H1 (cell line): ENCODE measurements at regions not wholly inside any gene's neighbourhood (a gene's known extent, or its start where the extent isn't known, plus 50 kb on each side); places are given as distances from the start of the nearest gene placed in this dataset.

Experiments
- CTCF ChIA-PET: fragments of 300-600 bp; sonication (Branson Sonifier 250); formaldehyde crosslinking; loops from one replicate; lab custom pipeline; 2021; ENCODE audit not compliant: partially characterized antibody; lab: Charles Lee
- POLR2A ChIA-PET: fragments of 300-600 bp; sonication (Branson Sonifier 250); formaldehyde crosslinking; loops from one replicate; lab custom pipeline; 2021; ENCODE audit warnings: inconsistent platforms; ENCODE audit not compliant: partially characterized antibody; lab: Charles Lee
- DNase-seq, 2 experiments: peaks; one replicate each; pipeline versions ENCODE4 v3.0.0 to v3.0.0-alpha.2; 2010 to 2022; ENCODE audit warnings: low spot score in 2 of 2, low read depth in 1 of 2, mixed read lengths in 1 of 2
- FAIRE-seq: peaks from 2 replicates; lab custom pipeline; 2011; peaks lifted over from hg19 to GRCh38; lab: Jason Lieb, UNC
- H2AFZ ChIP-seq: 2 replicates; pipeline ENCODE4 v1.8.1; 2012; ENCODE audit warnings: low read length, inconsistent platforms
- H2AK5ac ChIP-seq: 2 replicates; pipeline ENCODE4 v1.6.1; 2013; ENCODE audit warnings: low read depth, low read length
- H2BK120ac ChIP-seq: replicated peaks from 2 replicates; pipeline ENCODE3; 2013; ENCODE audit warnings: low read depth, low read length, inconsistent platforms
- H2BK12ac ChIP-seq: 2 replicates; pipeline ENCODE4 v1.6.1; 2013; ENCODE audit warnings: low read depth, low read length
- H2BK15ac ChIP-seq: 2 replicates; pipeline ENCODE4 v1.6.1; 2013; ENCODE audit warnings: low read length
- H2BK20ac ChIP-seq: 2 replicates; pipeline ENCODE4 v1.6.1; 2013; ENCODE audit warnings: low read length
- H2BK5ac ChIP-seq: 2 replicates; pipeline ENCODE4 v1.6.1; 2013; ENCODE audit warnings: low read depth, low read length
- H3K14ac ChIP-seq: 2 replicates; pipeline ENCODE4 v1.6.1; 2013; ENCODE audit warnings: inconsistent platforms; ENCODE audit not compliant: insufficient read length
- H3K18ac ChIP-seq: 2 replicates; pipeline ENCODE4 v1.6.1; 2013; ENCODE audit warnings: low read length; ENCODE audit errors: extremely low read depth
- H3K23ac ChIP-seq: 2 replicates; pipeline ENCODE4 v1.6.1; 2013; ENCODE audit warnings: inconsistent platforms; ENCODE audit not compliant: insufficient read length
- H3K23me2 ChIP-seq: 2 replicates; pipeline ENCODE4 v1.6.1; 2013; ENCODE audit warnings: low read depth, low read length
- H3K27ac ChIP-seq: 2 replicates; pipeline ENCODE4 v1.6.1; 2011; ENCODE audit warnings: low read depth, low read length, inconsistent platforms
- H3K27me3 ChIP-seq, 4 experiments: replicated peaks in 1 of 4; 1 replicate in 1 of 4; 2 replicates in 3 of 4; pipeline versions ENCODE4 v1.6.1 to v1.8.1; 2011 to 2013; ENCODE audit warnings: low read length in 3 of 4, mild to moderate bottlenecking in 3 of 4, inconsistent platforms in 2 of 4, mixed read lengths in 2 of 4, moderate library complexity in 1 of 4; ENCODE audit not compliant: control insufficient read depth in 3 of 4, insufficient read depth in 3 of 4; ENCODE audit errors: extremely low read depth in 1 of 4
- H3K36me3 ChIP-seq, 4 experiments: 2 replicates each; pipeline versions ENCODE4 v1.6.1 to v1.8.1; 2011 to 2013; ENCODE audit warnings: mild to moderate bottlenecking in 4 of 4, low read length in 3 of 4, moderate library complexity in 2 of 4, control low read depth in 1 of 4, inconsistent platforms in 1 of 4; ENCODE audit not compliant: insufficient read depth in 4 of 4, control insufficient read depth in 2 of 4
- H3K4ac ChIP-seq: replicated peaks from 2 replicates; pipeline ENCODE3; 2013; ENCODE audit warnings: low read length, low read depth, mixed read lengths, inconsistent platforms; ENCODE audit not compliant: insufficient read length
- H3K4me1 ChIP-seq, 4 experiments: replicated peaks in 1 of 4; 1 replicate in 1 of 4; 2 replicates in 3 of 4; pipeline versions ENCODE4 v1.6.1 to v1.8.1; 2011 to 2013; ENCODE audit warnings: low read length in 3 of 4, inconsistent platforms in 2 of 4, mixed read lengths in 1 of 4; ENCODE audit not compliant: insufficient read depth in 4 of 4, control insufficient read depth in 3 of 4
- H3K4me2 ChIP-seq, 2 experiments: 2 replicates each; pipeline versions ENCODE4 v1.6.1 to v1.8.1; 2011 to 2013; ENCODE audit warnings: low read depth in 2 of 2, low read length in 2 of 2, control low read depth in 1 of 2, inconsistent platforms in 1 of 2, mild to moderate bottlenecking in 1 of 2; ENCODE audit not compliant: insufficient read depth in 1 of 2
- H3K4me3 ChIP-seq, 4 experiments: fragments of 200-600, 300-600 bp in 1 of 4; sonication (generic), shearing (Covaris generic), sonication (Bioruptor Twin) in 1 of 4; 2 replicates each; pipeline versions ENCODE4 v1.5.1 to v1.8.1; 2011 to 2016; ENCODE audit warnings: low read length in 4 of 4, low read depth in 3 of 4, control low read depth in 2 of 4, inconsistent platforms in 2 of 4, mild to moderate bottlenecking in 2 of 4, mixed read lengths in 1 of 4, moderate library complexity in 1 of 4; ENCODE audit not compliant: insufficient read depth in 2 of 4; ENCODE audit errors: extremely low read depth in 1 of 4
- H3K56ac ChIP-seq: replicated peaks from 2 replicates; pipeline ENCODE3; 2013; ENCODE audit warnings: low read depth, mild to moderate bottlenecking, mixed read lengths, low read length, inconsistent platforms; ENCODE audit not compliant: insufficient read length
- H3K79me1 ChIP-seq: 2 replicates; pipeline ENCODE4 v1.6.1; 2013; ENCODE audit warnings: low read depth, low read length, control low read depth
- H3K79me2 ChIP-seq, 2 experiments: 2 replicates each; pipeline versions ENCODE4 v1.6.1 to v1.8.1; 2012 to 2013; ENCODE audit warnings: low read length in 2 of 2, mild to moderate bottlenecking in 2 of 2, inconsistent platforms in 1 of 2; ENCODE audit not compliant: insufficient read depth in 2 of 2, control insufficient read depth in 1 of 2
- H3K9ac ChIP-seq, 4 experiments: replicated peaks in 1 of 4; 1 replicate in 1 of 4; 2 replicates in 3 of 4; pipeline versions ENCODE4 v1.6.1 to v1.8.1; 2011 to 2013; ENCODE audit warnings: low read depth in 3 of 4, low read length in 3 of 4, control low read depth in 2 of 4, mild to moderate bottlenecking in 2 of 4, moderate library complexity in 2 of 4, inconsistent platforms in 1 of 4; ENCODE audit errors: extremely low read depth in 1 of 4
- H3K9me3 ChIP-seq, 2 experiments: 2 replicates each; pipeline versions ENCODE4 v1.6.1 to v1.8.1; 2012 to 2013; ENCODE audit warnings: mild to moderate bottlenecking in 2 of 2, moderate library complexity in 2 of 2, control low read depth in 1 of 2, inconsistent platforms in 1 of 2, low read depth in 1 of 2, low read length in 1 of 2, mixed read lengths in 1 of 2; ENCODE audit not compliant: insufficient read depth in 2 of 2
- H4K20me1 ChIP-seq, 2 experiments: replicated peaks in 1 of 2; 2 replicates each; pipeline versions ENCODE3 to v1.8.1; 2011 to 2013; ENCODE audit warnings: inconsistent platforms in 2 of 2, low read length in 2 of 2, mild to moderate bottlenecking in 1 of 2; ENCODE audit not compliant: insufficient read depth in 2 of 2, control insufficient read depth in 1 of 2
- H4K5ac ChIP-seq: 2 replicates; pipeline ENCODE4 v1.6.1; 2013; ENCODE audit warnings: low read length, low read depth, mixed read lengths, inconsistent platforms; ENCODE audit not compliant: insufficient read length
- H4K8ac ChIP-seq: 2 replicates; pipeline ENCODE4 v1.8.0; 2013; ENCODE audit warnings: mild to moderate bottlenecking, moderate library complexity, low read length, inconsistent platforms; ENCODE audit not compliant: insufficient read depth; ENCODE audit errors: extremely low read depth
- H4K91ac ChIP-seq: replicated peaks from 2 replicates; pipeline ENCODE3; 2013; ENCODE audit warnings: low read length, mixed read lengths, inconsistent platforms; ENCODE audit not compliant: insufficient read length
- BRCA1 ChIP-seq: IDR thresholded peaks from 2 replicates; pipeline ENCODE4 v1.6.1; 2012; ENCODE audit warnings: low read depth, low read length, improper control_type of control experiment
- CTCF ChIP-seq, 3 experiments: IDR thresholded peaks; 1 replicate in 2 of 3; 2 replicates in 1 of 3; pipeline versions ENCODE4 v1.5.1 to v1.6.1; 2011; ENCODE audit warnings: low read length in 3 of 3, mild to moderate bottlenecking in 3 of 3, inconsistent platforms in 2 of 3, low read depth in 1 of 3, moderate library complexity in 1 of 3; ENCODE audit not compliant: insufficient read depth in 1 of 3; ENCODE audit errors: control extremely low read depth in 1 of 3
- EP300 ChIP-seq, 2 experiments: IDR thresholded peaks; 1 replicate in 1 of 2; 2 replicates in 1 of 2; pipeline ENCODE4 v1.6.1; 2011 to 2012; ENCODE audit warnings: low read depth in 2 of 2, low read length in 2 of 2, mild to moderate bottlenecking in 2 of 2, borderline replicate concordance in 1 of 2, inconsistent platforms in 1 of 2, moderate library complexity in 1 of 2
- JUND ChIP-seq: IDR thresholded peaks from 2 replicates; pipeline ENCODE4 v1.6.1; 2011; ENCODE audit warnings: mild to moderate bottlenecking, improper control_type of control experiment, low read length
- KDM4A ChIP-seq: IDR thresholded peaks from one replicate; pipeline ENCODE4 v1.7.1; 2012; ENCODE audit warnings: low read depth, mild to moderate bottlenecking, moderate library complexity, low read length, inconsistent platforms; ENCODE audit not compliant: severe bottlenecking
- NRF1 ChIP-seq: IDR thresholded peaks from 2 replicates; pipeline ENCODE4 v1.6.1; 2011; ENCODE audit warnings: mild to moderate bottlenecking, low read depth, low read length, improper control_type of control experiment
- SP2 ChIP-seq: IDR thresholded peaks from 2 replicates; pipeline ENCODE4 v1.6.1; 2012; ENCODE audit warnings: mild to moderate bottlenecking, low read length, inconsistent platforms
- SRF ChIP-seq: IDR thresholded peaks from 2 replicates; pipeline ENCODE4 v1.6.1; 2011; ENCODE audit warnings: mild to moderate bottlenecking, low read depth, low read length, moderate library complexity
- TEAD4 ChIP-seq: IDR thresholded peaks from 2 replicates; pipeline ENCODE4 v1.6.1; 2012; ENCODE audit warnings: low read depth, low read length, inconsistent platforms, mixed read lengths
- WGBS, 2 experiments: shearing (Covaris generic) in 1 of 2; methylation state at CpG; one replicate each; pipeline versions ENCODE4 v1.1.6 to v1.1.7; 2013 to 2015; ENCODE audit warnings: low lambda C conversion rate in 2 of 2, mixed read lengths in 2 of 2, inconsistent platforms in 1 of 2, low coverage in 1 of 2, missing lambda C conversion rate in 1 of 2; ENCODE audit not compliant: insufficient replicate concordance in 2 of 2, insufficient coverage in 1 of 2, insufficient read length in 1 of 2; ENCODE audit errors: extremely low coverage in 1 of 2, missing lambda C conversion rate in 1 of 2; 5-methylcytosine and 5-hydroxymethylcytosine counted together

DNA sequence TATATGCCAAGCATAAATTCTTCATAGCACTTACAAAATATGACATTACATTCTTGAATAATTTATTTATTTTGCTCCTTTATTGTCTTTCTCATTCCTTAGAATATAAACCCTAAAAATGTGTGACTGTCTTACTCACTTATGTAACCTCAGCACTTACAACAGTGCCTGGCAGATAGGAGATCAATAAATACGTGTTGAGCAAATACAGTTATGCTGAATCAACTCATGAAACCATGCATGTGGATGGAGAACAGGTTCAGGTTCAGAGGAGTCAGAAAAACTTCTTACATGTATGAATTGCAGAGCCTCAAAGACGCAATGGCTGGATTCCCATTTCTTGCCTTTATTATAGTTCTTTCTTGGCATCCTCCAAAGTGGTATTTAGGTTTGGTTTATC is 659.4 kb upstream of the CHAC2 start:
- Histone ChIP-seq H3K9ac (no peak overlapping the region), H3K36me3 (no peaks in the 10 kb centered on the region), H3K79me1 (no peaks in the 10 kb centered on the region), H2BK20ac (no peak overlapping the region), H4K8ac (no peak overlapping the region), H2BK120ac (no peak overlapping the region), H3K4me2 (no peak overlapping the region), H3K4me1 (peaks cover 0 to 5% (median 4%) of the 10 kb centered on the region in 4 experiments; a peak in 4 of 7 replicates), H3K27ac (no peak overlapping the region), H3K18ac (no peak overlapping the region), H3K23ac (no peak overlapping the region), H3K14ac (no peak overlapping the region), H2AK5ac (no peak overlapping the region), H3K4me3 (no peak overlapping the region), H4K5ac (no peak overlapping the region), H3K9me3 (no peaks in the 10 kb centered on the region), H2AFZ (no peak overlapping the region), H3K23me2 (no peaks in the 10 kb centered on the region), H3K27me3 (no peaks in the 10 kb centered on the region), H4K91ac (no peak overlapping the region), H2BK15ac (no peak overlapping the region), H4K20me1 (no peaks in the 10 kb centered on the region), H3K79me2 (no peaks in the 10 kb centered on the region), H2BK12ac (no peak overlapping the region), H3K56ac (no peak overlapping the region), H2BK5ac (no peak overlapping the region), H3K4ac (no peak overlapping the region)
- FAIRE-seq (no peak), DNase-seq (no peak)
- WGBS, 2 experiments: 91% methylated on average over 2 of the region's 2 CpGs; no CpG with 5 or more reads in 1 of the 2 experiments
- ChIA-PET POLR2A (no interaction called here), CTCF (no interaction called here)
- TF ChIP-seq KDM4A: no peak
- TF ChIP-seq NRF1: no peak
- no peak for TF ChIP-seq SP2
- no peak for TF ChIP-seq BRCA1
- no peak for TF ChIP-seq TEAD4
- TF ChIP-seq CTCF (IDR thresholded peaks at IDR 0.05; ENCODE audit: control extremely low read depth in 1 of 3, insufficient read depth in 1 of 3, low read depth in 1 of 3, low read length in 3 of 3): no peak
- TF ChIP-seq SRF: no peak
- TF ChIP-seq EP300 (IDR thresholded peaks at IDR 0.05; ENCODE audit: borderline replicate concordance in 1 of 2, low read depth in 2 of 2, low read length in 2 of 2): no peak
- TF ChIP-seq JUND: no peak
